GM21717 (cell line): ENCODE measurements at regions not wholly inside any gene's neighbourhood (a gene's known extent, or its start where the extent isn't known, plus 50 kb on each side); places are given as distances from the start of the nearest gene placed in this dataset.
A peak's percentile ranks its signal among the peaks of the same experiment; 100 is the strongest.
"Not testable (repeated sequence)": the region's sequence is repeated elsewhere in the genome, so short reads cannot be mapped to it uniquely, and the experiment has no call there.

Experiments used
- ATAC-seq: cut with Tn5 transposase; IDR thresholded peaks from one replicate; pipeline ENCODE4 v1.9.1; 2021; ENCODE audit warnings: mild to moderate bottlenecking, moderate library complexity; ENCODE audit not compliant: unreplicated experiment

- no peak for ATAC-seq
Observed at GRCh38 chr9:120338340-120338739, 241.6 kb downstream of the CDK5RAP2 start.

GRCh38 chr9:120337131-120337530 is 242.8 kb downstream of the CDK5RAP2 start:
- no peak for ATAC-seq

- no peak for ATAC-seq
Observed at GRCh38 chr9:120336753-120337090, 243.2 kb downstream of the CDK5RAP2 start.

- no peak for ATAC-seq
Observed at GRCh38 chr9:120336021-120336752, 243.8 kb downstream of the CDK5RAP2 start.

GRCh38 chr9:120331913-120332312 is 248.1 kb downstream of the CDK5RAP2 start:
- no peak for ATAC-seq

- ATAC-seq: no peak
Observed at GRCh38 chr9:120330031-120330430, 249.9 kb downstream of the CDK5RAP2 start.

GRCh38 chr9:120327322-120327721 is 252.6 kb downstream of the CDK5RAP2 start:
- ATAC-seq: no peak

- no peak for ATAC-seq
Observed at GRCh38 chr9:120326049-120326693, 253.8 kb downstream of the CDK5RAP2 start.

GRCh38 chr9:120324996-120325642 is 254.8 kb downstream of the CDK5RAP2 start:
- peak; percentile 59 for ATAC-seq

GRCh38 chr9:120324461-120324860 is 255.5 kb downstream of the CDK5RAP2 start:
- no peak for ATAC-seq

- no peak for ATAC-seq
Observed at GRCh38 chr9:120323125-120323524, 256.8 kb downstream of the CDK5RAP2 start.

- no peak for ATAC-seq
Observed at GRCh38 chr9:120319452-120319851, 260.5 kb downstream of the CDK5RAP2 start.

- ATAC-seq: no peak
Observed at GRCh38 chr9:120315154-120315553, 264.8 kb downstream of the CDK5RAP2 start.

- ATAC-seq: no peak
Observed at GRCh38 chr9:120312031-120312430, 267.9 kb downstream of the CDK5RAP2 start.

GRCh38 chr9:120310035-120310434 is 269.9 kb downstream of the CDK5RAP2 start:
- ATAC-seq: no peak

GRCh38 chr9:120308495-120308894 is 271.5 kb downstream of the CDK5RAP2 start:
- ATAC-seq: no peak

- ATAC-seq: no peak
Observed at GRCh38 chr9:120307599-120307998, 272.4 kb downstream of the CDK5RAP2 start.

- ATAC-seq: no peak
Observed at GRCh38 chr9:120306561-120306960, 273.4 kb downstream of the CDK5RAP2 start.

GRCh38 chr9:120306088-120306487 is 273.9 kb downstream of the CDK5RAP2 start:
- no peak for ATAC-seq

- ATAC-seq: not testable (repeated sequence)
Observed at GRCh38 chr9:120304896-120305295, 275.1 kb downstream of the CDK5RAP2 start.

GRCh38 chr9:120303519-120303918 is 276.4 kb downstream of the CDK5RAP2 start:
- no peak for ATAC-seq

GRCh38 chr9:120299785-120300184 is 280.2 kb downstream of the CDK5RAP2 start:
- no peak for ATAC-seq
